Ectodermal cell (in vitro differentiated cells): ENCODE measurements at regions not wholly inside any gene's neighbourhood (a gene's known extent, or its start where the extent isn't known, plus 50 kb on each side); places are given as distances from the start of the nearest gene placed in this dataset.
A peak's percentile ranks its signal among the peaks of the same experiment; 100 is the strongest.
"Not testable (repeated sequence)": the region's sequence is repeated elsewhere in the genome, so short reads cannot be mapped to it uniquely, and the experiment has no call there.

Experiments used
- H3K27ac ChIP-seq: 2 replicates; pipeline ENCODE4 v1.7.0; 2013; ENCODE audit warnings: mild to moderate bottlenecking, low read depth, low read length; ENCODE audit not compliant: insufficient read depth, poor library complexity, severe bottlenecking
- H3K27me3 ChIP-seq: 2 replicates; pipeline ENCODE4 v1.7.0; 2013; ENCODE audit warnings: mild to moderate bottlenecking, low read length; ENCODE audit not compliant: insufficient read depth, control insufficient read depth, poor library complexity, severe bottlenecking
- H3K36me3 ChIP-seq: one replicate; pipeline ENCODE4 v1.7.0; 2013; ENCODE audit warnings: low read length; ENCODE audit not compliant: control insufficient read depth, insufficient read depth
- H3K4me1 ChIP-seq: one replicate; pipeline ENCODE4 v1.7.0; 2013; ENCODE audit warnings: low read length; ENCODE audit not compliant: control insufficient read depth, insufficient read depth
- H3K4me3 ChIP-seq: 2 replicates; pipeline ENCODE4 v1.7.0; 2013; ENCODE audit warnings: low read depth, low read length, control low read depth; ENCODE audit not compliant: insufficient read depth
- H3K9me3 ChIP-seq: 2 replicates; pipeline ENCODE4 v1.7.0; 2013; ENCODE audit warnings: mild to moderate bottlenecking, low read length, moderate library complexity; ENCODE audit not compliant: control insufficient read depth
- WGBS, 2 experiments: methylation state at CpG; one replicate each; pipeline ENCODE4 v1.1.7; 2013; ENCODE audit warnings: missing lambda C conversion rate in 2 of 2; 5-methylcytosine and 5-hydroxymethylcytosine counted together

GRCh38 chr5:51159164-51159563, 224.1 kb upstream of the ISL1 start:
- 93 to 97% methylated on average over 5 of the region's 5 CpGs for WGBS, 2 experiments
- Histone ChIP-seq H3K36me3 (no peaks in the 10 kb centered on the region), H3K4me1 (no peaks in the 10 kb centered on the region), H3K27ac (no peak overlapping the region), H3K9me3 (no peaks in the 10 kb centered on the region), H3K27me3 (no peaks in the 10 kb centered on the region), H3K4me3 (no peak overlapping the region)

DNA sequence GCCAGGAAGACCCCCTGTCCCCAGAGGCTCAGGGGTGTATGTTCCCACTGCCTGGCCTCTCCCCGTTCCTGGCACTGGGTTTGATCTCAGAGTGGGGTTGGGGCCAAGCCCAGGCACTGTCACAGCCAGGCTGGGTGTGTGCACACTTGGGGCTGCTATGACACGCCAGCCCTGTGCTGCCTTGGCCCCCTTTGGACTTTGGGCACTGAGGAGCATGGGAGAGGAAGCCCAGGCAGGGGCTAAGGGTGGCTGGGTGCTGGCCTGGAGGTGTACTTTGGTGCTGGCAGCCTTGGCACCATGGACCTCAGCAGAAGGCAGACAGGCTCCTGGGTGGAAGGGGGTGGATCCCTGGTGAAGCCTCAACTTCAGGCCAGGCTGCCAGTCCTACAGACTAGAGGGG, 223.6 kb upstream of the ISL1 start:
- WGBS, 2 experiments = 90 to 91% methylated on average over 2 of the region's 2 CpGs

DNA sequence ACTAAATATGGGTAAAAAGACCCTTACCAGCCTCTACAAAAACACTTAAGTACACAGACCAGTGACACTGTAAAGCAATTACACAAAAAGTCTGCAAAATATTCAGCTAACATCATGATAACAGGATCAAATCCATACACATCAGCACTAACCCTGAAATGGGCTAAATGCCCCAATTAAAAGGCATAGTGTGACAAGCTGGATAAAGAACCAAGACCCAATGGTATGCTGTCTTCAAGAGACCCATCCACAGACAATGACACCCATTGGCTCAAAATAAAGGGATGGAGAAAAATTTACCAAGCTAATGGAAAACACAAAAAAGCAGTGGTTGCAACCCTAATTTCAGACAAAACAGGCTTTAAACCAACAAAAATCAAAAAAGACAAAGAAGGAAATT, 221.0 kb upstream of the ISL1 start:
- H3K27ac ChIP-seq = no peak overlapping the region
- no peak overlapping the region for H3K4me3 ChIP-seq
- no peaks in the 10 kb centered on the region for H3K27me3 ChIP-seq
- no peaks in the 10 kb centered on the region for H3K36me3 ChIP-seq
- H3K4me1 ChIP-seq = no peaks in the 10 kb centered on the region
- no peaks in the 10 kb centered on the region for H3K9me3 ChIP-seq

More for the DNA sequence above, 223.6 kb upstream of the ISL1 start:
- Histone ChIP-seq H3K36me3 (no peaks in the 10 kb centered on the region), H3K27me3 (no peaks in the 10 kb centered on the region), H3K9me3 (no peaks in the 10 kb centered on the region), H3K27ac (no peak overlapping the region), H3K4me3 (no peak overlapping the region), H3K4me1 (no peaks in the 10 kb centered on the region)

- H3K4me3 ChIP-seq, H3K4me1 ChIP-seq, H3K27ac ChIP-seq, H3K36me3 ChIP-seq, H3K9me3 ChIP-seq, H3K27me3 ChIP-seq: not testable (repeated sequence)
- 88 to 94% methylated on average over 10 to 12 of the region's 12 CpGs for WGBS, 2 experiments
These were observed 217.6 kb upstream of the ISL1 start for GRCh38 chr5:51165621-51166020.

DNA sequence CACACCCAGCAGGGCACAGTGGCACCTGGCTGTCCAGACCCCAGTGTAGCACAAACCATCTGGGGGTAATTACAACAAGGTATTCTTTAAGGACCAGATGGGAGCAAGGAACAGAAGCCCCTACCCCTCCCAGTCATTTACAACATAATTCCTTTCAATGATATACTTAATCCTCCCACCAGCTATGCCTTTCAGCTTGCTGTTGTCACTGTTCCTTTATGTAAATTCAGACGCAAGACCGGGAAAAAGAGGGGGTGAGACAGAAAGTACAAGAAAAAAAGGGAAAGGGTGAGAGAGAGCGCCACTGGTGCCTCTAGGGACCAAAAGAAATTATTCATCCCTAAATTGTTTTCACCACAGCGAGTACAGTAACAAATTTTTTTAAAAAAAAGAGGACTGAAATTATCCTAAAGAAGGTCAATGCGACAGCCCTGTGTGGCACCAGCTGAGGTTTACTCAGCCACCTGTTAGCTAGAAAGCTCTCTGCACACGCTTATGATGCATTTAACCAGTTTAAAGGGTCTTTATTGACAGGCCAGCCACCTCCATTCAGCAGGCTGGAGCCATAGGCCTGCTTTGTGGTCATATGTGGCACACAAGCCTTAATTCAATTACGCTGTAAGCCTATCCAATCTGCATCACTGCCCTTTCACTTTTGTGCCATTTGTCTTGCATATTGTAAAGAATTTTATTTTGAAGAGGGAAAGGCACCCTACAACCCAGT, 210.2 kb upstream of the ISL1 start:
- Histone ChIP-seq H3K36me3 (no peaks in the 10 kb centered on the region), H3K9me3 (no peaks in the 10 kb centered on the region), H3K4me1 (peaks cover 9% of the 10 kb centered on the region), H3K4me3 (no peak overlapping the region), H3K27me3 (no peaks in the 10 kb centered on the region), H3K27ac (peak overlapping the region; percentile 53)
- 14 to 15% methylated on average over 7 of the region's 7 CpGs for WGBS, 2 experiments

DNA sequence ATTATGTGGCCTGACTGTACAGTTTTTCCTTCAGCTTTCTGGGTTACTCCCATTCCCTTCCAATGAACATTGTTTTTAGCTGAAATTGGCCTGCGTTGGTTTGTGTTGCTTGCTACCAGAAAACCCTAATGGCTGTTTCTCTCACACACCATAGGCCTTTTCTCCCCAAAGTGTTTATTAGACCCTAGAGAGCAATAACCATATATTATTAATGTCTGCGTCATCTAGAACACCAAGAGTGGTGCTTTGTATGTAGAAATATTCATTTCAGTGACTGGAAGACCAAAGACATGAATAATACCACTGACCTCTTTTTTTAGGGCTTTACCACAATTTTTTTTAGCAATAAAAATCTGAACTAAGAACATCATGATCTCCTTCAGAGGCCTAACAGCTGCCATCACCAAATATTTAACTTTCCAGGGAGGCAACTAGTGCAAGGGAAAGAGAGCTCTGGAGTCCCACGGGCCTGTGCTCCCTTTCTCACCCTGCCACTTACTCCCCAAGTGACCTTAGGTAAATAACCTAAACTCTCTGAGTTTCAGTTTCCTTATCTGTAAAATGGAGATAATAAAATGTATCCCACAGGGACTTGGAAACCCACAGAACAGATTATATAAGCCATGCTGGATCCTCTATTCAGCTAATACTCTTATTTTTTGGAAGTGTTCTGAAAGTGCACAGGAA, 201.9 kb upstream of the ISL1 start:
- Histone ChIP-seq H3K4me3 (no peak overlapping the region), H3K27ac (no peak overlapping the region), H3K27me3 (no peaks in the 10 kb centered on the region), H3K9me3 (no peaks in the 10 kb centered on the region), H3K36me3 (no peaks in the 10 kb centered on the region), H3K4me1 (no peaks in the 10 kb centered on the region)
- 83 to 100% methylated on average over 1 to 2 of the region's 3 CpGs for WGBS, 2 experiments

DNA sequence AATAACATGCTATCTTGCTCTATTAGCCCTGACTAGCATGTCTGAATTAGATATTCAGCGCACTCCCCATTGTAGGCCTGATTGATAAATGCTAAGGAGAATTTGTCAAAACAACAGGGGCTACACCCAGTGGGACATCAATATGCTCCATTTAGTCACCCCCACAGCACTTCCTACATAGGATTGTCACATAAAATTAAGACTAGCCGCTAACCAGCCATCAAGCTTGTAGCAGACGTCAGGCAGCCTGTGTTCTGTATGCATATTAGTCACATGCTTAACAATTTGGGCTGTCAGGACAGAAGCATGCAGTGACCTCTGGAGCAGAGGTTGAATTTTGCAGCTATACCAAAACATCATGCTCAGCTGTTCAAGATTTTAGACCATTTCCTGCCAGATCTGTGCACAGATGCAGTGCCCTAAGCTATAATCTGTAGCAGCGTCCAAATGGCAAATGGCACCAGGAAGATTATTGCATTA, 197.4 kb upstream of the ISL1 start:
- WGBS, 2 experiments = 67 to 72% methylated on average over 3 to 4 of the region's 4 CpGs
- no peaks in the 10 kb centered on the region for H3K9me3 ChIP-seq
- H3K36me3 ChIP-seq = no peaks in the 10 kb centered on the region
- no peaks in the 10 kb centered on the region for H3K27me3 ChIP-seq
- H3K4me3 ChIP-seq = no peak overlapping the region
- no peak overlapping the region for H3K27ac ChIP-seq
- no peaks in the 10 kb centered on the region for H3K4me1 ChIP-seq

- 34 to 35% methylated on average over 6 of the region's 6 CpGs for WGBS, 2 experiments
- no peak overlapping the region for H3K27ac ChIP-seq
These were observed 195.2 kb upstream of the ISL1 start for GRCh38 chr5:51188001-51188591.

GRCh38 chr5:51194671-51195070, 188.6 kb upstream of the ISL1 start:
- Histone ChIP-seq H3K36me3 (no peaks in the 10 kb centered on the region), H3K4me3 (no peak overlapping the region), H3K27me3 (no peaks in the 10 kb centered on the region), H3K9me3 (no peaks in the 10 kb centered on the region), H3K27ac (no peak overlapping the region), H3K4me1 (no peaks in the 10 kb centered on the region)
- 77 to 80% methylated on average over 2 of the region's 2 CpGs for WGBS, 2 experiments

More at GRCh38 chr5:51188001-51188591, 195.2 kb upstream of the ISL1 start:
- no peaks in the 10 kb centered on the region for H3K27me3 ChIP-seq
- H3K9me3 ChIP-seq = no peaks in the 10 kb centered on the region
- H3K36me3 ChIP-seq = no peaks in the 10 kb centered on the region
- H3K4me3 ChIP-seq = no peak overlapping the region
- H3K4me1 ChIP-seq = no peaks in the 10 kb centered on the region

- H3K27ac ChIP-seq = no peak overlapping the region
- no peak overlapping the region for H3K4me3 ChIP-seq
- H3K9me3 ChIP-seq = no peaks in the 10 kb centered on the region
- H3K27me3 ChIP-seq = no peaks in the 10 kb centered on the region
- H3K36me3 ChIP-seq = no peaks in the 10 kb centered on the region
- no peaks in the 10 kb centered on the region for H3K4me1 ChIP-seq
- WGBS, 2 experiments = 83 to 98% methylated on average over 4 to 5 of the region's 6 CpGs
These were observed 182.2 kb upstream of the ISL1 start for GRCh38 chr5:51201024-51201423.
